ENCODE measurements at regions not wholly inside any gene's neighbourhood (a gene's known extent, or its start where the extent isn't known, plus 50 kb on each side); places are given as distances from the start of the nearest gene placed in this dataset.

DNA sequence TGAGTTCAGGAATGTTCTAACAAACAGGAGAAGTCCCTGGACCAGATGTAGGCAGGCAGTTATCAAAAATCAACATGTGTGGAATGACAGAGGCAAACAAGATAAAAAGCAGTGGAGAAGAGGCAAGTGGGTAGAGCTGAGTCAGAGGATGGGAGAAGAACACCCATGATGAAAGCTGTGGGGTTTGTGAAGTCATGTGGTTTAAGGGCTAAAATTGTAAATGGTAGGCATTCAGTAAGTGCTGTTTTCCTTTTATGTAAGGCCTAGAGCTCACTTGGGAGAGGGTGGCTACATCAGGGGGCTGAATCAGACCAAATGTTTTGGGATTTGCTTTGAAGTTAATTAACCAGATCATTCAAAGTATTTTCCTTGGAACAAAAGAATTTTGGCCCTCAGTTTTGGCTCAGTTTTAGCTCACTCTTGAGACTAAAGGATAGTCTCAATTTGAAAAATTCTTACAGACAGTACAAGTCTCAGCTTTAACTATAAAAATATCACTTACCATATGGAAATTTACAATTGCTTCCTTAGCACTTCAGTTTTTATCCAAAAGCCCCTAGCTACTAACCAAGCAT is 114.5 kb upstream of the PCDH7 start:
- TF ChIP-seq, protein P1, sequence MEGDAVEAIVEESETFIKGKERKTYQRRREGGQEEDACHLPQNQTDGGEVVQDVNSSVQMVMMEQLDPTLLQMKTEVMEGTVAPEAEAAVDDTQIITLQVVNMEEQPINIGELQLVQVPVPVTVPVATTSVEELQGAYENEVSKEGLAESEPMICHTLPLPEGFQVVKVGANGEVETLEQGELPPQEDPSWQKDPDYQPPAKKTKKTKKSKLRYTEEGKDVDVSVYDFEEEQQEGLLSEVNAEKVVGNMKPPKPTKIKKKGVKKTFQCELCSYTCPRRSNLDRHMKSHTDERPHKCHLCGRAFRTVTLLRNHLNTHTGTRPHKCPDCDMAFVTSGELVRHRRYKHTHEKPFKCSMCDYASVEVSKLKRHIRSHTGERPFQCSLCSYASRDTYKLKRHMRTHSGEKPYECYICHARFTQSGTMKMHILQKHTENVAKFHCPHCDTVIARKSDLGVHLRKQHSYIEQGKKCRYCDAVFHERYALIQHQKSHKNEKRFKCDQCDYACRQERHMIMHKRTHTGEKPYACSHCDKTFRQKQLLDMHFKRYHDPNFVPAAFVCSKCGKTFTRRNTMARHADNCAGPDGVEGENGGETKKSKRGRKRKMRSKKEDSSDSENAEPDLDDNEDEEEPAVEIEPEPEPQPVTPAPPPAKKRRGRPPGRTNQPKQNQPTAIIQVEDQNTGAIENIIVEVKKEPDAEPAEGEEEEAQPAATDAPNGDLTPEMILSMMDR (IDR thresholded peaks at IDR 0.05; ENCODE audit: low read depth, low read length): no peak
- peak in 1 of 2 donors; percentile 20 for DNase-seq (ENCODE audit: low read depth in 2 of 2)
- no peak overlapping the region for H3K4me3 ChIP-seq (replicated peaks in 1 of 2; ENCODE audit: low read depth in 2 of 2, low read length in 2 of 2)

DNA sequence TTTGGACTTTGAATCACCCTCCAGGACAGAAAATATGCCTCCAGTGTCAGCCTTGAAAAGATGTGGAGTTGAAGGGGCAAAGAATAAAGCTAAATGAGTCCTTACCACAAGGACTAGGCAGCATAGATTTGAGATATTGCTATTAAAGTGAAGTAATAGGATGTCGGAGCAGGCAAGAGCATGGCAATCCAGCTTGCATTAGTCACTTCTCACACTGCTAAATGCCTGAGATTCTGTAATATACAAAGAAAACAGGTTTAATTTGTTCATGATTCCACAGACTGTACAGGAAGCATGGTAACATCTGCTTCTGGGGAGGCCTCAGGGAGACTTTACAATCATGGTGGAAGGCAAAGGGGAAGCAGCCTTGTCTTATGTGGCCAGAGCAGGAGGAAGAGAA is 109.8 kb upstream of the PCDH7 start:
- peak; percentile 10 to 31 for DNase-seq (ENCODE audit: low read depth in 2 of 2)
- no peak overlapping the region for H3K4me3 ChIP-seq (replicated peaks in 1 of 2; ENCODE audit: low read depth in 2 of 2, low read length in 2 of 2)
- TF ChIP-seq, protein P1 (IDR thresholded peaks at IDR 0.05; ENCODE audit: low read depth, low read length): no peak

DNA sequence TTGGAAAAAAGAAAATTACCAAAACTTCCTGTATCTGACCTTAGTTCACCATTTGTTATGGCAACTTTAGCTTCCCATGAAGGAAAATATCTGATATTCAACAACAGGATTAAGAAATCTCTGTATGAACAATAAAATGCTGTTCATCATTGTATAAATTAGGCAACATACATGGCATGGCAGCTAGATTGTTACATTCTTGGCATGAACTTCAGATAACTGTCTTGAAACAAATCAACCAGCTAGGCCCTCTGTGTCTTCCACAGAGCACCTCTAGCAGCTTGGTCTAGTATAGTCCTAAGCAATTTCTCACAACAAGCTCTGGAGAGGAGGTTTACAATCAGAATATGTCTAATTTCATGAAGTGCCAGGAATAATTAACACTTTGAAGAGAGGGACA is 105.4 kb upstream of the PCDH7 start:
- peak in 1 of 2 donors; percentile 49 for DNase-seq (ENCODE audit: low read depth in 2 of 2)
- TF ChIP-seq, protein P1 (IDR thresholded peaks at IDR 0.05; ENCODE audit: low read depth, low read length): no peak
- no peak overlapping the region for H3K4me3 ChIP-seq (replicated peaks in 1 of 2; ENCODE audit: low read depth in 2 of 2, low read length in 2 of 2)

DNA sequence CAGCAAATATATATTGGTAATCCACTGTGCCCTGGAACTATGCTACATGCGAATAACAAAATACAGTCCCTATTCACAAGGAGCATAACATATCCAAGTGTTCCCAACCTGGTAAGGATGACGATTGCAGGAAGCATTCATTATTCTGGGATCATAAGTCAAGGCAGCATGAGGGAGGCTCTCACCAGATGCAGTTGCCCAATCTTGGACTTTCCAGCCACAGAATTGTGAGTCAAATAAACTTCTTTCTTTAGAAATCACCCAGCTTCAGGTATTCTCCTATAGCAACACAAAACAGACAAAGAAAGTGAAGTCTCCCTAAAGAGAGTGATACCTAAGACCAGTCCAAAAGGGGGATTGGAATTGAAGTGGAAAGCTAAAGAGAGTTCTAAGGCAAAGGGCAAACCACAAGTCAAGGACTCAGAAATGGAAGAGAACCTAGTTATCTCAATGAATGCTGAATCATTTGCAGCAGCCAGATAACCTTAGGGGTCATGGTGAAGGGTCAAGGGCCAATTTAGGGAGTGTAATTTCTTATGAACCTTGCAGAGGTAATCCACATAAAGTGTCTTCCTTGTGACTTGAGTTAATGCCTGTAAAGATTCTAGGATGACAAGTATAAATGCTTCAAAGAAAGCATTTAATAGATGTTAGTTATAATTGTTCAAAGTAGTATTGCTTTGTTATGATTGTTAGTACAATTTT is 103.1 kb upstream of the PCDH7 start:
- no peak overlapping the region for H3K4me3 ChIP-seq (replicated peaks in 1 of 2; ENCODE audit: low read depth in 2 of 2, low read length in 2 of 2)
- TF ChIP-seq, protein P1 (IDR thresholded peaks at IDR 0.05; ENCODE audit: low read depth, low read length): no peak
- DNase-seq (ENCODE audit: low read depth in 2 of 2): peak; percentile 63 to 77

DNA sequence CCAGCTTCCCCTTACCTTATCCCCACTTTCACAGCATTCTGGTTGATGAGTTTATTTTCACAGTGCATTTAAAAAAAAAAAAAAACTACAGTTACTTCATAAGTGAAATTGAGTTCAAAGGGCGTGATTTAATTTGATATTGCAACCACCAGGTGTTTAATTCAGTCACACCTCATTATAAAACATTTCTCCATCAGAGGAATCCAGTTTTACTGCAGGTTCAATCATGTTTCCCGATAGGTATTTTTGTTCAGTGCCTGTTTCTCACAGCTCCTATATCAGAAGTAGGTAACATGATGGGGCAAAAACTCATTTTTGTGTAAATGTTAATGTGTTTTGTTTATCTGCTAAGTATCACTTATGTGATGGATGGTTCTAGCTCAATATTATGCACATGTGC is 102.3 kb upstream of the PCDH7 start:
- TF ChIP-seq, protein P1 (IDR thresholded peaks at IDR 0.05; ENCODE audit: low read depth, low read length): no peak
- no peak overlapping the region for H3K4me3 ChIP-seq (replicated peaks in 1 of 2; ENCODE audit: low read depth in 2 of 2, low read length in 2 of 2)
- no peak for DNase-seq (ENCODE audit: low read depth in 2 of 2)

DNA sequence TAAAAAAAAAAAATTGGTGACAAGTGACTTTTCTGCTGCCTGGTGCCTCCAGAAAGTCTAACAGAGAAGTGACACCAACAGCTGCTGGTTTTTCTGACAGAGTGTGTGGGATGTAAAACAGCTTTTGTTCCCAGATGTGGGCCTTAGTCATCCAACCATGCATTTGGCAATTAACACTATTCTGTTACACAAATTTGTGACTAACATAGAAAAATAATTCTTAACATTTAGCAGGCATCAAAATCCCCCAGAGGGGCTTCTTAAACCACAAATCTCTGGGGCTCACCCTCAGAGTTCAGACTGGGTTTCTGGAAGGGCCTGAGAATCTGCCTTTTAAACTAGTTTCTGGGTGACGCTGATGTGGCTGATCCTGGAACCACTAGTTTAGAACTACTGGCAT is 100.5 kb upstream of the PCDH7 start:
- H3K4me3 ChIP-seq (replicated peaks in 1 of 2; ENCODE audit: low read depth in 2 of 2, low read length in 2 of 2): no peak overlapping the region
- TF ChIP-seq, protein P1 (IDR thresholded peaks at IDR 0.05; ENCODE audit: low read depth, low read length): no peak
- peak; percentile 52 to 63 for DNase-seq (ENCODE audit: low read depth in 2 of 2)

Measured in cardiac fibroblast (primary cell).